Mesothelial cell of epicardium (in vitro differentiated cells): ENCODE measurements at regions not wholly inside any gene's neighbourhood (a gene's known extent, or its start where the extent isn't known, plus 50 kb on each side); places are given as distances from the start of the nearest gene placed in this dataset.

Experiments used
- DNase-seq, 2 experiments: peaks; one replicate each; pipeline ENCODE4 v3.0.0; 2021; ENCODE audit warnings: low spot score in 2 of 2; ENCODE audit not compliant: unreplicated experiment in 2 of 2
- H3K27ac Mint-ChIP-seq: 2 replicates; pipeline ENCODE4 v1.8.0; 2021; ENCODE audit warnings: mixed read lengths
- H3K27me3 Mint-ChIP-seq: 2 replicates; pipeline ENCODE4 v1.8.0; 2021; ENCODE audit warnings: low read depth, mixed read lengths
- H3K36me3 Mint-ChIP-seq: 2 replicates; pipeline ENCODE4 v1.8.0; 2021; ENCODE audit warnings: mixed read lengths
- H3K4me1 Mint-ChIP-seq: 2 replicates; pipeline ENCODE4 v1.8.0; 2021; ENCODE audit warnings: mixed read lengths
- H3K4me3 Mint-ChIP-seq: 2 replicates; pipeline ENCODE4 v1.8.0; 2021; ENCODE audit warnings: mild to moderate bottlenecking, moderate library complexity, mixed read lengths
- H3K9me3 Mint-ChIP-seq: 2 replicates; pipeline ENCODE4 v1.8.0; 2021; ENCODE audit warnings: mixed read lengths
- CTCF ChIP-seq: fragments of 200-600 bp; sonication (generic); IDR thresholded peaks from one replicate; pipeline ENCODE4 v1.5.0; 2021; ENCODE audit warnings: antibody characterized with exemption; ENCODE audit not compliant: unreplicated experiment

GRCh38 chr11:11789735-11790369 lies 51.9 kb upstream of the USP47 start:
- Mint-ChIP-seq H3K27me3 (peaks cover 14% of the 10 kb centered on the region), H3K4me3 (no peak overlapping the region), H3K36me3 (no peaks in the 10 kb centered on the region), H3K4me1 (no peaks in the 10 kb centered on the region), H3K27ac (no peak overlapping the region), H3K9me3 (no peaks in the 10 kb centered on the region)
- TF ChIP-seq CTCF: peak; percentile 78
- DNase-seq: no peak

GRCh38 chr11:11788063-11788710 lies 53.6 kb upstream of the USP47 start:
- TF ChIP-seq CTCF: no peak
- DNase-seq: no peak
- no peak overlapping the region for H3K27ac Mint-ChIP-seq
- H3K9me3 Mint-ChIP-seq: no peaks in the 10 kb centered on the region
- H3K4me3 Mint-ChIP-seq: no peak overlapping the region
- no peaks in the 10 kb centered on the region for H3K4me1 Mint-ChIP-seq
- H3K27me3 Mint-ChIP-seq: peaks cover 14% of the 10 kb centered on the region
- no peaks in the 10 kb centered on the region for H3K36me3 Mint-ChIP-seq

- Mint-ChIP-seq H3K9me3 (no peaks in the 10 kb centered on the region), H3K27me3 (peaks cover 10% of the 10 kb centered on the region), H3K4me1 (no peaks in the 10 kb centered on the region), H3K4me3 (no peak overlapping the region), H3K27ac (no peak overlapping the region), H3K36me3 (no peaks in the 10 kb centered on the region)
- TF ChIP-seq CTCF: peak; percentile 78
- peak; percentile 58 to 83 for DNase-seq
Observed at GRCh38 chr11:11787305-11788062, 54.3 kb upstream of the USP47 start.

GRCh38 chr11:11786771-11787170 lies 55.0 kb upstream of the USP47 start:
- Mint-ChIP-seq H3K36me3 (no peaks in the 10 kb centered on the region), H3K4me1 (no peaks in the 10 kb centered on the region), H3K4me3 (no peak overlapping the region), H3K9me3 (no peaks in the 10 kb centered on the region), H3K27me3 (peaks cover 17% of the 10 kb centered on the region), H3K27ac (no peak overlapping the region)
- no peak for DNase-seq
- peak; percentile 46 for TF ChIP-seq CTCF

GRCh38 chr11:11786234-11786633 lies 55.5 kb upstream of the USP47 start:
- no peak overlapping the region for H3K27ac Mint-ChIP-seq
- H3K27me3 Mint-ChIP-seq: peaks cover 23% of the 10 kb centered on the region
- no peaks in the 10 kb centered on the region for H3K36me3 Mint-ChIP-seq
- no peaks in the 10 kb centered on the region for H3K9me3 Mint-ChIP-seq
- no peak for DNase-seq
- no peak overlapping the region for H3K4me3 Mint-ChIP-seq
- no peak for TF ChIP-seq CTCF
- H3K4me1 Mint-ChIP-seq: no peaks in the 10 kb centered on the region
